PC-9 (cell line): ENCODE measurements at regions not wholly inside any gene's neighbourhood (a gene's known extent, or its start where the extent isn't known, plus 50 kb on each side); places are given as distances from the start of the nearest gene placed in this dataset.

Source experiments
- CTCF ChIP-seq: fragments of 200-600 bp; sonication (generic); conservative IDR thresholded peaks from 2 replicates; pipeline ENCODE4 v1.6.1; 2017; ENCODE audit warnings: mixed run types, antibody characterized with exemption, mild to moderate bottlenecking, moderate library complexity
- EZH2 ChIP-seq: fragments of 200-600 bp; sonication (generic); IDR thresholded peaks from 2 replicates; pipeline ENCODE4 v1.8.0; 2017; ENCODE audit warnings: antibody characterized with exemption, low read depth

- TF ChIP-seq CTCF: 0 out of 2 replicates have a peak, but pooled peaks have one; percentile 28
- no peak for TF ChIP-seq EZH2
Measured at GRCh38 chr10:112872728-112873127, 77.3 kb upstream of the TCF7L2 start.
